ENCODE measurements at regions not wholly inside any gene's neighbourhood (a gene's known extent, or its start where the extent isn't known, plus 50 kb on each side); places are given as distances from the start of the nearest gene placed in this dataset.

- no TSS peak for BruUV-seq (replicated peaks)
Observed at GRCh38 chr21:18663663-18664062, 260.1 kb upstream of the TMPRSS15 start.

More at GRCh38 chr21:18663663-18664062, 260.1 kb upstream of the TMPRSS15 start:
- ChIA-PET CTCF (no interaction called here), POLR2A (no interaction called here)
- TF ChIP-seq MYC (IDR thresholded peaks at IDR 0.05; ENCODE audit: low read depth, low read length) (no peak), JUN (IDR thresholded peaks at IDR 0.05; ENCODE audit: borderline replicate concordance, insufficient read depth, insufficient read length, low read depth) (no peak), POLR2AphosphoS5 (IDR thresholded peaks at IDR 0.05; ENCODE audit: insufficient read depth, low read depth, low read length) (no peak), EZH2 (IDR thresholded peaks at IDR 0.05; ENCODE audit: borderline replicate concordance, low read depth, low read length, severe bottlenecking) (no peak), POLR2A (IDR thresholded peaks at IDR 0.05; ENCODE audit: low read depth, low read length) (no peak), GATA2 (IDR thresholded peaks at IDR 0.05; ENCODE audit: insufficient read depth, insufficient read length, low read depth, low read length) (no peak), FOS (IDR thresholded peaks at IDR 0.05; ENCODE audit: borderline replicate concordance, insufficient read depth, low read length) (no peak)
- TF ChIP-seq, protein P1, sequence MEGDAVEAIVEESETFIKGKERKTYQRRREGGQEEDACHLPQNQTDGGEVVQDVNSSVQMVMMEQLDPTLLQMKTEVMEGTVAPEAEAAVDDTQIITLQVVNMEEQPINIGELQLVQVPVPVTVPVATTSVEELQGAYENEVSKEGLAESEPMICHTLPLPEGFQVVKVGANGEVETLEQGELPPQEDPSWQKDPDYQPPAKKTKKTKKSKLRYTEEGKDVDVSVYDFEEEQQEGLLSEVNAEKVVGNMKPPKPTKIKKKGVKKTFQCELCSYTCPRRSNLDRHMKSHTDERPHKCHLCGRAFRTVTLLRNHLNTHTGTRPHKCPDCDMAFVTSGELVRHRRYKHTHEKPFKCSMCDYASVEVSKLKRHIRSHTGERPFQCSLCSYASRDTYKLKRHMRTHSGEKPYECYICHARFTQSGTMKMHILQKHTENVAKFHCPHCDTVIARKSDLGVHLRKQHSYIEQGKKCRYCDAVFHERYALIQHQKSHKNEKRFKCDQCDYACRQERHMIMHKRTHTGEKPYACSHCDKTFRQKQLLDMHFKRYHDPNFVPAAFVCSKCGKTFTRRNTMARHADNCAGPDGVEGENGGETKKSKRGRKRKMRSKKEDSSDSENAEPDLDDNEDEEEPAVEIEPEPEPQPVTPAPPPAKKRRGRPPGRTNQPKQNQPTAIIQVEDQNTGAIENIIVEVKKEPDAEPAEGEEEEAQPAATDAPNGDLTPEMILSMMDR (IDR thresholded peaks at IDR 0.05; ENCODE audit: extremely low read depth in 1 of 2, insufficient read depth in 1 of 2, low read depth in 1 of 2, low read length in 2 of 2): no peak
- TF ChIP-seq, protein P2, sequence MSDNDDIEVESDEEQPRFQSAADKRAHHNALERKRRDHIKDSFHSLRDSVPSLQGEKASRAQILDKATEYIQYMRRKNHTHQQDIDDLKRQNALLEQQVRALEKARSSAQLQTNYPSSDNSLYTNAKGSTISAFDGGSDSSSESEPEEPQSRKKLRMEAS (IDR thresholded peaks at IDR 0.05; ENCODE audit: insufficient read depth, insufficient read length): no peak
- Histone ChIP-seq H4K20me1 (replicated peaks; ENCODE audit: control insufficient read depth, extremely low read depth, insufficient read depth, low read length) (no peaks in the 10 kb centered on the region), H3K4me1 (ENCODE audit: control insufficient read depth, extremely low read depth, insufficient read depth, low read length) (no peaks in the 10 kb centered on the region), H3K9me3 (replicated peaks; ENCODE audit: control insufficient read depth, insufficient read depth, low read length) (no peaks in the 10 kb centered on the region), H3K4me3 (replicated peaks in 1 of 3; ENCODE audit: insufficient read depth in 1 of 3, low read depth in 1 of 3, low read length in 3 of 3) (no peak overlapping the region), H3K27me3 (ENCODE audit: control insufficient read depth in 2 of 2, insufficient read depth in 2 of 2, low read length in 2 of 2) (no peaks in the 10 kb centered on the region), H3K79me2 (ENCODE audit: control insufficient read depth, insufficient read depth, low read length) (no peaks in the 10 kb centered on the region), H3K36me3 (ENCODE audit: control insufficient read depth in 2 of 2, extremely low read depth in 1 of 2, insufficient read depth in 2 of 2, low read length in 2 of 2) (no peaks in the 10 kb centered on the region), H3K27ac (ENCODE audit: insufficient read depth, low read depth, low read length) (no peak overlapping the region), H2AFZ (ENCODE audit: low read depth, low read length) (no peak overlapping the region), H3K9me1 (replicated peaks; ENCODE audit: control insufficient read depth, extremely low read depth, insufficient read depth, low read length) (no peaks in the 10 kb centered on the region), H3K9ac (replicated peaks; ENCODE audit: extremely low read depth, insufficient read depth, low read length) (no peak overlapping the region), H3K4me2 (ENCODE audit: insufficient read depth, low read length) (no peak overlapping the region)
- no peak for DNase-seq (ENCODE audit: low read depth, low spot score)
- dilution Hi-C loops (cut with MboI; ENCODE audit: extremely low pct_ligation_motif_present, low sequenced_read_pairs): no loop called here
- intact Hi-C loops (cut with micrococcal nuclease): no loop called here
- FAIRE-seq: no peak

Data from endothelial cell of umbilical vein (primary cell).